ENCODE measurements at regions not wholly inside any gene's neighbourhood (a gene's known extent, or its start where the extent isn't known, plus 50 kb on each side); places are given as distances from the start of the nearest gene placed in this dataset.

GRCh38 chr14:27236601-27237000 is 638.8 kb upstream of the NOVA1 start:
- no peak overlapping the region for H3K4me2 ChIP-seq (ENCODE audit: unreplicated experiment)
- H3K27me3 ChIP-seq (replicated peaks; ENCODE audit: insufficient read depth): no peaks in the 10 kb centered on the region
- H3K79me2 ChIP-seq (ENCODE audit: insufficient read depth): no peaks in the 10 kb centered on the region
- H3F3A ChIP-seq (ENCODE audit: insufficient read depth): no peaks in the 10 kb centered on the region
- WGBS, 2 experiments (ENCODE audit: low coverage in 1 of 2, low lambda C conversion rate in 2 of 2, missing lambda C conversion rate in 2 of 2): 22 to 31% methylated on average over 2 of the region's 2 CpGs
- H3K9me3 ChIP-seq (ENCODE audit: low read depth): no peaks in the 10 kb centered on the region
- H3K36me3 ChIP-seq (ENCODE audit: low read depth): no peaks in the 10 kb centered on the region
- H3K9ac ChIP-seq: no peak overlapping the region
- no peaks in the 10 kb centered on the region for H3K4me1 ChIP-seq (ENCODE audit: insufficient read depth)
- no peaks in the 10 kb centered on the region for H4K20me1 ChIP-seq (ENCODE audit: insufficient read depth)
- H3K9me2 ChIP-seq (ENCODE audit: insufficient read depth): no peaks in the 10 kb centered on the region
- TF ChIP-seq EZH2 (IDR thresholded peaks at IDR 0.05; ENCODE audit: insufficient read depth, poor library complexity, severe bottlenecking) (no peak), EZH2phosphoT487 (IDR thresholded peaks at IDR 0.05; ENCODE audit: insufficient read depth, low read depth) (no peak)
- in situ Hi-C loops (cut with MboI): no loop called here
- H3K4me3 ChIP-seq: no peak overlapping the region
- DNase-seq: no peak
- no peak overlapping the region for H3K27ac ChIP-seq
- H2AFZ ChIP-seq: no peak overlapping the region

- in situ Hi-C loops (cut with MboI): no loop called here
- Histone ChIP-seq H3K27me3 (replicated peaks; ENCODE audit: insufficient read depth) (no peaks in the 10 kb centered on the region), H3K36me3 (ENCODE audit: low read depth) (no peaks in the 10 kb centered on the region), H3K79me2 (ENCODE audit: insufficient read depth) (no peaks in the 10 kb centered on the region), H3K9me2 (ENCODE audit: insufficient read depth) (no peaks in the 10 kb centered on the region), H2AFZ (no peak overlapping the region), H3K4me1 (ENCODE audit: insufficient read depth) (no peaks in the 10 kb centered on the region), H3K27ac (no peak overlapping the region), H3K9me3 (ENCODE audit: low read depth) (no peaks in the 10 kb centered on the region), H3K9ac (no peak overlapping the region), H3F3A (ENCODE audit: insufficient read depth) (no peaks in the 10 kb centered on the region), H3K4me2 (ENCODE audit: unreplicated experiment) (no peak overlapping the region), H3K4me3 (no peak overlapping the region), H4K20me1 (ENCODE audit: insufficient read depth) (no peaks in the 10 kb centered on the region)
- no peak for DNase-seq
- 4 to 8% methylated on average over 3 of the region's 3 CpGs for WGBS, 2 experiments (ENCODE audit: low coverage in 1 of 2, low lambda C conversion rate in 2 of 2, missing lambda C conversion rate in 2 of 2)
- TF ChIP-seq EZH2 (IDR thresholded peaks at IDR 0.05; ENCODE audit: insufficient read depth, poor library complexity, severe bottlenecking) (no peak), EZH2phosphoT487 (IDR thresholded peaks at IDR 0.05; ENCODE audit: insufficient read depth, low read depth) (no peak)
Observed at GRCh38 chr14:27242874-27243273, 645.0 kb upstream of the NOVA1 start.

- in situ Hi-C loops (cut with MboI): no loop called here
- 47 to 58% methylated on average over 2 of the region's 2 CpGs for WGBS, 2 experiments (ENCODE audit: low coverage in 1 of 2, low lambda C conversion rate in 2 of 2, missing lambda C conversion rate in 2 of 2)
- Histone ChIP-seq H3K27me3 (replicated peaks; ENCODE audit: insufficient read depth) (no peaks in the 10 kb centered on the region), H3K9me2 (ENCODE audit: insufficient read depth) (no peaks in the 10 kb centered on the region), H3K4me3 (no peak overlapping the region), H3K36me3 (ENCODE audit: low read depth) (no peaks in the 10 kb centered on the region), H2AFZ (no peak overlapping the region), H3K9ac (no peak overlapping the region), H3K79me2 (ENCODE audit: insufficient read depth) (no peaks in the 10 kb centered on the region), H4K20me1 (ENCODE audit: insufficient read depth) (no peaks in the 10 kb centered on the region), H3K4me2 (ENCODE audit: unreplicated experiment) (no peak overlapping the region), H3F3A (ENCODE audit: insufficient read depth) (no peaks in the 10 kb centered on the region), H3K9me3 (ENCODE audit: low read depth) (no peaks in the 10 kb centered on the region), H3K27ac (no peak overlapping the region), H3K4me1 (ENCODE audit: insufficient read depth) (no peaks in the 10 kb centered on the region)
- DNase-seq: no peak
- no peak for TF ChIP-seq EZH2phosphoT487 (IDR thresholded peaks at IDR 0.05; ENCODE audit: insufficient read depth, low read depth)
- TF ChIP-seq EZH2 (IDR thresholded peaks at IDR 0.05; ENCODE audit: insufficient read depth, poor library complexity, severe bottlenecking): no peak
Observed at GRCh38 chr14:27243365-27243764, 645.5 kb upstream of the NOVA1 start.

GRCh38 chr14:27245947-27246346 is 648.1 kb upstream of the NOVA1 start:
- no peak overlapping the region for H3K4me2 ChIP-seq (ENCODE audit: unreplicated experiment)
- no peaks in the 10 kb centered on the region for H3K79me2 ChIP-seq (ENCODE audit: insufficient read depth)
- no peaks in the 10 kb centered on the region for H3K9me2 ChIP-seq (ENCODE audit: insufficient read depth)
- no peak overlapping the region for H3K9ac ChIP-seq
- H4K20me1 ChIP-seq (ENCODE audit: insufficient read depth): no peaks in the 10 kb centered on the region
- no peak for DNase-seq
- no peaks in the 10 kb centered on the region for H3K36me3 ChIP-seq (ENCODE audit: low read depth)
- TF ChIP-seq EZH2phosphoT487 (IDR thresholded peaks at IDR 0.05; ENCODE audit: insufficient read depth, low read depth) (no peak), EZH2 (IDR thresholded peaks at IDR 0.05; ENCODE audit: insufficient read depth, poor library complexity, severe bottlenecking) (no peak)
- no peaks in the 10 kb centered on the region for H3K4me1 ChIP-seq (ENCODE audit: insufficient read depth)
- no peak overlapping the region for H3K27ac ChIP-seq
- no peaks in the 10 kb centered on the region for H3K9me3 ChIP-seq (ENCODE audit: low read depth)
- no peaks in the 10 kb centered on the region for H3K27me3 ChIP-seq (replicated peaks; ENCODE audit: insufficient read depth)
- no peaks in the 10 kb centered on the region for H3F3A ChIP-seq (ENCODE audit: insufficient read depth)
- in situ Hi-C loops (cut with MboI): no loop called here
- H2AFZ ChIP-seq: no peak overlapping the region
- WGBS, 2 experiments (ENCODE audit: low coverage in 1 of 2, low lambda C conversion rate in 2 of 2, missing lambda C conversion rate in 2 of 2): 26% methylated on average over 6 of the region's 6 CpGs
- no peak overlapping the region for H3K4me3 ChIP-seq

GRCh38 chr14:27253966-27254365 is 656.1 kb upstream of the NOVA1 start:
- no peak for TF ChIP-seq EZH2phosphoT487 (IDR thresholded peaks at IDR 0.05; ENCODE audit: insufficient read depth, low read depth)
- TF ChIP-seq EZH2 (IDR thresholded peaks at IDR 0.05; ENCODE audit: insufficient read depth, poor library complexity, severe bottlenecking): no peak
- H3F3A ChIP-seq (ENCODE audit: insufficient read depth): no peaks in the 10 kb centered on the region
- no peak for DNase-seq
- no peak overlapping the region for H3K4me3 ChIP-seq
- no peaks in the 10 kb centered on the region for H4K20me1 ChIP-seq (ENCODE audit: insufficient read depth)
- H3K27me3 ChIP-seq (replicated peaks; ENCODE audit: insufficient read depth): no peaks in the 10 kb centered on the region
- in situ Hi-C loops (cut with MboI): no loop called here
- H3K4me1 ChIP-seq (ENCODE audit: insufficient read depth): no peaks in the 10 kb centered on the region
- H3K36me3 ChIP-seq (ENCODE audit: low read depth): no peaks in the 10 kb centered on the region
- no peaks in the 10 kb centered on the region for H3K9me3 ChIP-seq (ENCODE audit: low read depth)
- H3K79me2 ChIP-seq (ENCODE audit: insufficient read depth): no peaks in the 10 kb centered on the region
- no peaks in the 10 kb centered on the region for H3K9me2 ChIP-seq (ENCODE audit: insufficient read depth)
- no peak overlapping the region for H3K9ac ChIP-seq
- no peak overlapping the region for H3K4me2 ChIP-seq (ENCODE audit: unreplicated experiment)
- H2AFZ ChIP-seq: no peak overlapping the region
- H3K27ac ChIP-seq: no peak overlapping the region
- 33 to 49% methylated on average over 4 of the region's 4 CpGs for WGBS, 2 experiments (ENCODE audit: low coverage in 1 of 2, low lambda C conversion rate in 2 of 2, missing lambda C conversion rate in 2 of 2)
